BJ (cell line): ENCODE measurements at regions not wholly inside any gene's neighbourhood (a gene's known extent, or its start where the extent isn't known, plus 50 kb on each side); places are given as distances from the start of the nearest gene placed in this dataset.

Experiments
- CTCF ChIA-PET: fragments of 350-600 bp; formaldehyde crosslinking; extraction: SDS; loops from one replicate; lab custom pipeline; 2021; ENCODE audit warnings: antibody characterized with exemption, inconsistent platforms; lab: Yijun Ruan, JAX
- POLR2A ChIA-PET: fragments of 300-600 bp; sonication (Branson Sonifier 250); formaldehyde crosslinking; extraction: SDS; loops from one replicate; lab custom pipeline; 2021; ENCODE audit warnings: antibody characterized with exemption; lab: Charles Lee
- DNase-seq: peaks from one replicate; pipeline ENCODE4 v3.0.0-alpha.2; 2011; ENCODE audit warnings: low read depth
- H3K27me3 ChIP-seq: 2 replicates; pipeline ENCODE4 v1.6.0; 2011; ENCODE audit warnings: low read length; ENCODE audit not compliant: control insufficient read depth, insufficient read depth
- H3K36me3 ChIP-seq: 2 replicates; pipeline ENCODE4 v1.5.1; 2011; ENCODE audit warnings: low read length; ENCODE audit not compliant: control insufficient read depth, insufficient read depth
- H3K4me3 ChIP-seq: 2 replicates; pipeline ENCODE4 v1.5.1; 2011; ENCODE audit warnings: low read depth, mild to moderate bottlenecking, control low read depth, low read length
- CTCF ChIP-seq: IDR thresholded peaks from 2 replicates; pipeline ENCODE4 v1.5.1; 2011; ENCODE audit warnings: low read depth, mild to moderate bottlenecking, control low read depth, inconsistent platforms, low read length, moderate library complexity; ENCODE audit not compliant: insufficient read depth

GRCh38 chr4:79235095-79235494, 90.8 kb downstream of the NAA11 start:
- ChIA-PET POLR2A (no interaction called here), CTCF (no interaction called here)
- TF ChIP-seq CTCF: no peak
- H3K4me3 ChIP-seq: no peak overlapping the region
- no peak for DNase-seq
- H3K27me3 ChIP-seq: no peaks in the 10 kb centered on the region
- H3K36me3 ChIP-seq: no peaks in the 10 kb centered on the region

- Histone ChIP-seq H3K27me3 (no peaks in the 10 kb centered on the region), H3K36me3 (no peaks in the 10 kb centered on the region), H3K4me3 (no peak overlapping the region)
- ChIA-PET POLR2A (no interaction called here), CTCF (no interaction called here)
- DNase-seq: no peak
- no peak for TF ChIP-seq CTCF
Measured at GRCh38 chr4:79233820-79234219, 92.0 kb downstream of the NAA11 start.

- ChIA-PET CTCF (no interaction called here), POLR2A (no interaction called here)
- no peak for DNase-seq
- no peak overlapping the region for H3K4me3 ChIP-seq
- TF ChIP-seq CTCF: no peak
- H3K36me3 ChIP-seq: no peaks in the 10 kb centered on the region
- H3K27me3 ChIP-seq: no peaks in the 10 kb centered on the region
Measured at GRCh38 chr4:79232540-79232939, 93.3 kb downstream of the NAA11 start.

- POLR2A ChIA-PET: no interaction called here
- no peak for TF ChIP-seq CTCF
- no peak for DNase-seq
- Histone ChIP-seq H3K36me3 (no peaks in the 10 kb centered on the region), H3K27me3 (no peaks in the 10 kb centered on the region), H3K4me3 (no peak overlapping the region)
- CTCF ChIA-PET: no interaction called here
Measured at GRCh38 chr4:79227860-79228259, 98.0 kb downstream of the NAA11 start.

- no peak for DNase-seq
Measured at GRCh38 chr4:79225360-79225759, 100.5 kb downstream of the NAA11 start.

More at GRCh38 chr4:79225360-79225759, 100.5 kb downstream of the NAA11 start:
- Histone ChIP-seq H3K27me3 (no peaks in the 10 kb centered on the region), H3K4me3 (no peak overlapping the region), H3K36me3 (no peaks in the 10 kb centered on the region)
- TF ChIP-seq CTCF: no peak
- ChIA-PET CTCF (no interaction called here), POLR2A (no interaction called here)
